ENCODE measurements at regions not wholly inside any gene's neighbourhood (a gene's known extent, or its start where the extent isn't known, plus 50 kb on each side); places are given as distances from the start of the nearest gene placed in this dataset.

DNA sequence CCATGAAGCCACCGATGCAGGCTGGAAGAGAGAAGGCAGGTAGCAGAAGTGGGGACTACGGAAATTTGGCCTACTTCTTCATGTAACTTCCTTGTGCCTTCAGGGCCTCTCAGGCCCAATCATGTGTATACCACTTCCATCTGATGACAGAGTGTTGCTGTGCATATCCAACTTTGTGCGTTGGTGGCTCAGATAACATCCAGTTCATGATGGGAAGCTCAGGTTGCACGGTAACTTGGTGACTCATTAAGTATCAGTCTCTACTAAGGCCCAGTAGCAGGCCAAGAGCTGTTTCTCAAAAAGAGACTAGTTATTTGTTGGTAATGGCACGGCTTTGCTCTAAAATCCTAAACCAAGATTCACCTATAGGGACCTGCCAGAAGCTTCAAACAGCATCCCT lies 117.6 kb downstream of the LTN1 start:
- no peak for TF ChIP-seq POLR2A (IDR thresholded peaks at IDR 0.05)
- TF ChIP-seq, protein P1, sequence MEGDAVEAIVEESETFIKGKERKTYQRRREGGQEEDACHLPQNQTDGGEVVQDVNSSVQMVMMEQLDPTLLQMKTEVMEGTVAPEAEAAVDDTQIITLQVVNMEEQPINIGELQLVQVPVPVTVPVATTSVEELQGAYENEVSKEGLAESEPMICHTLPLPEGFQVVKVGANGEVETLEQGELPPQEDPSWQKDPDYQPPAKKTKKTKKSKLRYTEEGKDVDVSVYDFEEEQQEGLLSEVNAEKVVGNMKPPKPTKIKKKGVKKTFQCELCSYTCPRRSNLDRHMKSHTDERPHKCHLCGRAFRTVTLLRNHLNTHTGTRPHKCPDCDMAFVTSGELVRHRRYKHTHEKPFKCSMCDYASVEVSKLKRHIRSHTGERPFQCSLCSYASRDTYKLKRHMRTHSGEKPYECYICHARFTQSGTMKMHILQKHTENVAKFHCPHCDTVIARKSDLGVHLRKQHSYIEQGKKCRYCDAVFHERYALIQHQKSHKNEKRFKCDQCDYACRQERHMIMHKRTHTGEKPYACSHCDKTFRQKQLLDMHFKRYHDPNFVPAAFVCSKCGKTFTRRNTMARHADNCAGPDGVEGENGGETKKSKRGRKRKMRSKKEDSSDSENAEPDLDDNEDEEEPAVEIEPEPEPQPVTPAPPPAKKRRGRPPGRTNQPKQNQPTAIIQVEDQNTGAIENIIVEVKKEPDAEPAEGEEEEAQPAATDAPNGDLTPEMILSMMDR (IDR thresholded peaks at IDR 0.05), result no peak
